H9 (cell line): ENCODE measurements at regions not wholly inside any gene's neighbourhood (a gene's known extent, or its start where the extent isn't known, plus 50 kb on each side); places are given as distances from the start of the nearest gene placed in this dataset.

Source experiments
- DNase-seq: peaks from one replicate; pipeline ENCODE4 v3.0.0-alpha.2; 2017
- H2AFZ ChIP-seq: one replicate; pipeline ENCODE4 v1.6.1; 2013; ENCODE audit warnings: mild to moderate bottlenecking, low read length, control low read depth, moderate library complexity
- H2AK5ac ChIP-seq: 2 replicates; pipeline ENCODE4 v1.6.1; 2013; ENCODE audit warnings: low read length, control low read depth, mixed read lengths; ENCODE audit not compliant: insufficient read length
- H2BK120ac ChIP-seq: one replicate; pipeline ENCODE4 v1.6.1; 2013; ENCODE audit warnings: low read depth, mild to moderate bottlenecking, low read length, control low read depth, inconsistent platforms; ENCODE audit not compliant: poor library complexity, severe bottlenecking
- H2BK12ac ChIP-seq: 2 replicates; pipeline ENCODE4 v1.6.1; 2013; ENCODE audit warnings: low read length, control low read depth, mixed read lengths, low read depth; ENCODE audit not compliant: insufficient read length
- H2BK15ac ChIP-seq: 2 replicates; pipeline ENCODE4 v1.6.1; 2013; ENCODE audit warnings: low read depth, low read length, control low read depth
- H2BK20ac ChIP-seq: one replicate; pipeline ENCODE4 v1.6.1; 2013; ENCODE audit warnings: low read depth, mild to moderate bottlenecking, low read length, control low read depth, inconsistent platforms; ENCODE audit not compliant: poor library complexity, severe bottlenecking
- H2BK5ac ChIP-seq: 2 replicates; pipeline ENCODE4 v1.6.1; 2013; ENCODE audit warnings: low read length, control low read depth, mixed read lengths; ENCODE audit not compliant: insufficient read length
- H3K14ac ChIP-seq: 2 replicates; pipeline ENCODE4 v1.6.1; 2013; ENCODE audit warnings: low read length, control low read depth; ENCODE audit not compliant: insufficient read depth
- H3K18ac ChIP-seq: 2 replicates; pipeline ENCODE4 v1.6.1; 2013; ENCODE audit warnings: low read depth, mild to moderate bottlenecking, mixed read lengths, low read length, control low read depth; ENCODE audit not compliant: insufficient read length
- H3K23ac ChIP-seq: 2 replicates; pipeline ENCODE4 v1.6.1; 2013; ENCODE audit warnings: low read length, control low read depth, mixed read lengths, low read depth; ENCODE audit not compliant: insufficient read length
- H3K23me2 ChIP-seq: 2 replicates; pipeline ENCODE4 v1.6.1; 2013; ENCODE audit warnings: low read depth, mild to moderate bottlenecking, mixed read lengths, low read length, control low read depth; ENCODE audit not compliant: insufficient read length, poor library complexity, severe bottlenecking
- H3K27ac ChIP-seq: 2 replicates; pipeline ENCODE4 v1.5.1; 2013; ENCODE audit warnings: low read length, control low read depth, mixed read lengths, low read depth; ENCODE audit not compliant: insufficient read length
- H3K27me3 ChIP-seq: 2 replicates; pipeline ENCODE4 v1.6.1; 2013; ENCODE audit warnings: low read length, control low read depth, inconsistent platforms; ENCODE audit not compliant: insufficient read depth
- H3K4ac ChIP-seq: 2 replicates; pipeline ENCODE4 v1.6.1; 2013; ENCODE audit warnings: low read depth, mild to moderate bottlenecking, control low read depth, inconsistent platforms, low read length, moderate library complexity
- H3K4me1 ChIP-seq: 2 replicates; pipeline ENCODE4 v1.6.1; 2013; ENCODE audit warnings: low read length, control low read depth, inconsistent platforms; ENCODE audit not compliant: insufficient read depth
- H3K4me2 ChIP-seq: 2 replicates; pipeline ENCODE4 v1.6.1; 2013; ENCODE audit warnings: low read length, control low read depth, mixed read lengths; ENCODE audit not compliant: insufficient read length, insufficient read depth
- H3K56ac ChIP-seq: 2 replicates; pipeline ENCODE4 v1.6.1; 2013; ENCODE audit warnings: low read depth, mild to moderate bottlenecking, mixed read lengths, low read length, control low read depth; ENCODE audit not compliant: insufficient read length
- H3K79me1 ChIP-seq: 2 replicates; pipeline ENCODE4 v1.6.1; 2013; ENCODE audit warnings: low read depth, mild to moderate bottlenecking, moderate library complexity, low read length, control low read depth, inconsistent platforms; ENCODE audit not compliant: insufficient read depth, poor library complexity, severe bottlenecking
- H3K79me2 ChIP-seq: 2 replicates; pipeline ENCODE4 v1.6.1; 2013; ENCODE audit warnings: low read length, control low read depth, inconsistent platforms; ENCODE audit not compliant: insufficient read depth
- H3K9ac ChIP-seq: 2 replicates; pipeline ENCODE4 v1.6.1; 2013; ENCODE audit warnings: low read length, control low read depth, mixed read lengths; ENCODE audit not compliant: insufficient read length; ENCODE audit errors: extremely low read depth
- H3K9me3 ChIP-seq: one replicate; pipeline ENCODE4 v1.6.1; 2013; ENCODE audit warnings: low read depth, low read length, inconsistent platforms; ENCODE audit not compliant: control insufficient read depth
- H3T11ph ChIP-seq: one replicate; pipeline ENCODE4 v1.6.1; 2013; ENCODE audit warnings: mild to moderate bottlenecking, low read length, control low read depth, inconsistent platforms
- H4K20me1 ChIP-seq: one replicate; pipeline ENCODE4 v1.6.1; 2013; ENCODE audit not compliant: control insufficient read depth, insufficient read length, insufficient read depth
- H4K5ac ChIP-seq: 2 replicates; pipeline ENCODE4 v1.6.1; 2013; ENCODE audit warnings: low read depth, mild to moderate bottlenecking, mixed read lengths, low read length, control low read depth; ENCODE audit not compliant: insufficient read length
- H4K8ac ChIP-seq: replicated peaks from 2 replicates; pipeline ENCODE4 v1.6.1; 2013; ENCODE audit warnings: low read length, control low read depth, mixed read lengths, low read depth; ENCODE audit not compliant: insufficient read length
- H4K91ac ChIP-seq: 2 replicates; pipeline ENCODE4 v1.6.1; 2013; ENCODE audit warnings: low read depth, mild to moderate bottlenecking, moderate library complexity, mixed read lengths, low read length, control low read depth; ENCODE audit not compliant: insufficient read length
- H3K27ac Mint-ChIP-seq, 3 experiments: 2 replicates in 2 of 3; 3 replicates in 1 of 3; pipeline ENCODE4 v1.8.0; 2020 to 2021; ENCODE audit warnings: mixed read lengths in 3 of 3, mild to moderate bottlenecking in 1 of 3, moderate library complexity in 1 of 3
- H3K27me3 Mint-ChIP-seq: 2 replicates; pipeline ENCODE4 v1.8.0; 2021; ENCODE audit warnings: low read depth, mild to moderate bottlenecking, moderate library complexity, mixed read lengths
- H3K36me3 Mint-ChIP-seq, 3 experiments: 2 replicates in 2 of 3; 3 replicates in 1 of 3; pipeline ENCODE4 v1.8.0; 2020 to 2021; ENCODE audit warnings: low read depth in 3 of 3, mixed read lengths in 3 of 3; ENCODE audit not compliant: insufficient read depth in 1 of 3
- H3K4me1 Mint-ChIP-seq, 2 experiments: 2 replicates each; pipeline ENCODE4 v1.8.0; 2020; ENCODE audit warnings: mixed read lengths in 2 of 2
- H3K4me3 Mint-ChIP-seq, 2 experiments: 2 replicates in 1 of 2; 3 replicates in 1 of 2; pipeline ENCODE4 v1.8.0; 2020 to 2021; ENCODE audit warnings: mild to moderate bottlenecking in 2 of 2, mixed read lengths in 2 of 2, moderate library complexity in 1 of 2
- H3K9me3 Mint-ChIP-seq, 2 experiments: 2 replicates in 1 of 2; 3 replicates in 1 of 2; pipeline ENCODE4 v1.8.0; 2020; ENCODE audit warnings: mild to moderate bottlenecking in 2 of 2, mixed read lengths in 2 of 2, moderate library complexity in 1 of 2
- WGBS: extraction: QIAGEN DNeasy Blood & Tissue Kit; methylation state at CpG from one replicate; pipeline ENCODE4 v1.1.7; 2013; ENCODE audit warnings: missing lambda C conversion rate, low lambda C conversion rate, mixed read lengths; ENCODE audit not compliant: insufficient read length; ENCODE audit errors: extremely low coverage; 5-methylcytosine and 5-hydroxymethylcytosine counted together
- TF ChIP-seq, protein P1 (sequence below): fragments of 200-600 bp; sonication (generic); conservative IDR thresholded peaks from 3 replicates; pipeline ENCODE4 v1.8.0; 2021; ENCODE audit warnings: antibody characterized with exemption, mild to moderate bottlenecking

DNA sequence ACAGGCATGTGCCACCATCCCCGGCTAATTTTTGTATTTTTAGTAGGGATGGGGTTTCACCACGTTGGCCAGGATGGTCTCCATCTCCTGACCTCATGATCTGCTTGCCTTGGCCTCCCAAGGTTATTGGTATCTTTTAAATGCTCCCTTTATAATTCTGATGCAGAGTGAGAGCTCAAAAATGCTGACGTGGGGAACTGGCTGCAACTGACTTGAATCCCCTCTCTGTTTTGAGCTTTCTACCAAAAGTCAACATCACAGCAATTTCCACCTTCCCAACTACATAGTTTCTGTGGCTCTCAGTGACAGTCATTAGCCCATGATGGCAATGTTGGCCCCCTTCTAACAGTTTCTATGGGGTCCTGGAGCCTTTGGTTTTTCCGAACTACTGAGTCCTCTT lies 268.2 kb upstream of the FOXD3 start:
- Histone ChIP-seq H2BK15ac (no peak overlapping the region), H3K56ac (no peak overlapping the region), H3K27ac (no peak overlapping the region), H2BK12ac (no peak overlapping the region), H3T11ph (no peak overlapping the region), H3K23me2 (no peaks in the 10 kb centered on the region), H2AFZ (no peak overlapping the region), H4K8ac (no peak overlapping the region), H3K14ac (no peak overlapping the region), H3K4me1 (no peaks in the 10 kb centered on the region), H2AK5ac (no peak overlapping the region), H3K79me1 (no peaks in the 10 kb centered on the region), H3K9me3 (no peaks in the 10 kb centered on the region), H3K79me2 (no peaks in the 10 kb centered on the region), H2BK5ac (no peak overlapping the region), H4K91ac (no peak overlapping the region), H4K5ac (no peak overlapping the region), H2BK120ac (no peak overlapping the region), H2BK20ac (no peak overlapping the region), H3K23ac (no peak overlapping the region), H3K9ac (no peak overlapping the region), H3K27me3 (no peaks in the 10 kb centered on the region), H3K4me2 (no peak overlapping the region), H4K20me1 (no peaks in the 10 kb centered on the region), H3K18ac (no peak overlapping the region), H3K4ac (no peak overlapping the region)
- whole genome bisulfite sequencing = no CpG with 5 or more reads among the region's 4 CpGs
- Mint-ChIP-seq H3K36me3 (no peaks in the 10 kb centered on the region), H3K9me3 (no peaks in the 10 kb centered on the region), H3K27ac (peak overlapping the region in 1 of 3 experiments; percentile 82; a peak in 2 of 7 replicates), H3K27me3 (no peaks in the 10 kb centered on the region), H3K4me1 (peaks cover 6 to 8% of the 10 kb centered on the region in 2 experiments), H3K4me3 (no peak overlapping the region)
- no peak for DNase-seq
- TF ChIP-seq, protein P1, sequence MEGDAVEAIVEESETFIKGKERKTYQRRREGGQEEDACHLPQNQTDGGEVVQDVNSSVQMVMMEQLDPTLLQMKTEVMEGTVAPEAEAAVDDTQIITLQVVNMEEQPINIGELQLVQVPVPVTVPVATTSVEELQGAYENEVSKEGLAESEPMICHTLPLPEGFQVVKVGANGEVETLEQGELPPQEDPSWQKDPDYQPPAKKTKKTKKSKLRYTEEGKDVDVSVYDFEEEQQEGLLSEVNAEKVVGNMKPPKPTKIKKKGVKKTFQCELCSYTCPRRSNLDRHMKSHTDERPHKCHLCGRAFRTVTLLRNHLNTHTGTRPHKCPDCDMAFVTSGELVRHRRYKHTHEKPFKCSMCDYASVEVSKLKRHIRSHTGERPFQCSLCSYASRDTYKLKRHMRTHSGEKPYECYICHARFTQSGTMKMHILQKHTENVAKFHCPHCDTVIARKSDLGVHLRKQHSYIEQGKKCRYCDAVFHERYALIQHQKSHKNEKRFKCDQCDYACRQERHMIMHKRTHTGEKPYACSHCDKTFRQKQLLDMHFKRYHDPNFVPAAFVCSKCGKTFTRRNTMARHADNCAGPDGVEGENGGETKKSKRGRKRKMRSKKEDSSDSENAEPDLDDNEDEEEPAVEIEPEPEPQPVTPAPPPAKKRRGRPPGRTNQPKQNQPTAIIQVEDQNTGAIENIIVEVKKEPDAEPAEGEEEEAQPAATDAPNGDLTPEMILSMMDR = no peak
